Right renal pelvis (tissue), 4 donors: ENCODE measurements at regions not wholly inside any gene's neighbourhood (a gene's known extent, or its start where the extent isn't known, plus 50 kb on each side); places are given as distances from the start of the nearest gene placed in this dataset.
A peak's percentile ranks its signal among the peaks of the same experiment; 100 is the strongest.

Source experiments
- DNase-seq, 4 donors: peaks; one replicate each; pipeline ENCODE4 v3.0.0-alpha.2; 2013; ENCODE audit warnings: low read depth in 4 of 4, low spot score in 3 of 4, missing footprints in 1 of 4

- no peak for DNase-seq
Observed at GRCh38 chr5:107219993-107220392, 450.7 kb downstream of the EFNA5 start.

GRCh38 chr5:107218457-107219193 is 452.1 kb downstream of the EFNA5 start:
- DNase-seq, result no peak

GRCh38 chr5:107217721-107218130 is 453.0 kb downstream of the EFNA5 start:
- no peak for DNase-seq

- DNase-seq, result no peak
Observed at GRCh38 chr5:107216587-107216986, 454.1 kb downstream of the EFNA5 start.

- no peak for DNase-seq
Observed at GRCh38 chr5:107215611-107216010, 455.1 kb downstream of the EFNA5 start.

- DNase-seq, result no peak
Observed at GRCh38 chr5:107213025-107213424, 457.7 kb downstream of the EFNA5 start.

GRCh38 chr5:107211630-107212029 is 459.1 kb downstream of the EFNA5 start:
- no peak for DNase-seq

GRCh38 chr5:107208867-107209266 is 461.9 kb downstream of the EFNA5 start:
- no peak for DNase-seq

GRCh38 chr5:107204413-107204812 is 466.3 kb downstream of the EFNA5 start:
- no peak for DNase-seq

- peak in 3 of 4 donors; percentile 6 to 19 (median 7) for DNase-seq
Observed at GRCh38 chr5:107203243-107203642, 467.5 kb downstream of the EFNA5 start.

GRCh38 chr5:107199756-107200155 is 471.0 kb downstream of the EFNA5 start:
- no peak for DNase-seq

- no peak for DNase-seq
Observed at GRCh38 chr5:107196500-107197059, 474.2 kb downstream of the EFNA5 start.

GRCh38 chr5:107195890-107196395 is 474.8 kb downstream of the EFNA5 start:
- no peak for DNase-seq

GRCh38 chr5:107184871-107185270 is 485.9 kb downstream of the EFNA5 start:
- DNase-seq, result no peak

- DNase-seq, result no peak
Observed at GRCh38 chr5:107184066-107184465, 486.7 kb downstream of the EFNA5 start.

GRCh38 chr5:107170620-107171019 is 500.1 kb downstream of the EFNA5 start:
- no peak for DNase-seq

GRCh38 chr5:107169867-107170266 is 500.9 kb downstream of the EFNA5 start:
- no peak for DNase-seq

GRCh38 chr5:107168848-107169752 is 501.6 kb downstream of the EFNA5 start:
- no peak for DNase-seq

GRCh38 chr5:107168086-107168485 is 502.7 kb downstream of the EFNA5 start:
- DNase-seq, result no peak

- DNase-seq, result no peak
Observed at GRCh38 chr5:107165296-107165695, 505.4 kb downstream of the EFNA5 start.

GRCh38 chr5:107157809-107158208 is 512.9 kb downstream of the EFNA5 start:
- no peak for DNase-seq
